ENCODE measurements at regions not wholly inside any gene's neighbourhood (a gene's known extent, or its start where the extent isn't known, plus 50 kb on each side); places are given as distances from the start of the nearest gene placed in this dataset.

GRCh38 chr5:159658266-159658925 lies 257.9 kb upstream of the ADRA1B start:
- in situ Hi-C loops (cut with MboI; ENCODE audit: low sequenced_read_pairs, unreplicated experiment): no loop called here
- DNase-seq (ENCODE audit: low spot score): no peak
- TF ChIP-seq CTCF (IDR thresholded peaks at IDR 0.05; ENCODE audit: borderline replicate concordance, control extremely low read depth, extremely low read depth, insufficient read depth, missing control alignments): no peak

DNA sequence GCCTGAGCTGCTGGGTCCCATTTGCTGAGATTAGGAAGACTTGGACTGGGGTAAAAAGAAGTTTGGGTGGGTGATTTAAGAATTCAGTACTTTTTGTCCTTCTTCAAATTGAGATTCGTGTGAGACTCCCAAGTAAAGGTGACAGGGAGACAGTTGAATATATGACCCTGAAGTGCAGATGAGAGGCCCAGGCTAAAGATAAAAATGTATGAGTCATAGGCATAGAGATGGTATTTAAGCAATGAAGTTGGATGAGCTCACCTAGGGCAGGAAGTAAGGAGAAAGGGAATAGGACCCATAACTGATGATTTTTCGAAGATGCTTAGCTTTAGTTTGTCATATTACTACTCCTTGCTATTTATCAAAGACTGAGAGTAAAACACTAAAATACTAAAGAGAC lies 255.9 kb upstream of the ADRA1B start:
- in situ Hi-C loops (cut with MboI; ENCODE audit: low sequenced_read_pairs, unreplicated experiment): no loop called here
- DNase-seq (ENCODE audit: low spot score): no peak
- TF ChIP-seq CTCF (IDR thresholded peaks at IDR 0.05; ENCODE audit: borderline replicate concordance, control extremely low read depth, extremely low read depth, insufficient read depth, missing control alignments): no peak

DNA sequence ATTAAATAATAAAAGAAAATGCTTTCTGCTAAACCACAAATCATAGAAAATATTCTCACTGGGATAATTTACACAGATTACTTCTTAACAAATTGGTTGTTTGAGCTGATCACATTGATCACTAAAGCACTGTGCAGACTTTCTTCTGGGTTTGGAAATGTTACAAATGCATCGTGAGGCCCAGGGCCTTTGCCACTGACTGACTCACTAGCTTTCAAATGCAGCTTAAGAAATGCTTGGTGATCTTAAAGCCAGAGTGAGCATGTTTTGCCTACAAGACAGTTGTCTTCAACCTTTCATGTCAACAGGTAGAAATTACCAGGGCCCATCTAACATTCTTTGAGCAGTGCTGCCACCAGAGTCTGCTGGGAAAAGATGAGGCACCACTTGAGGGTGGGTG lies 252.3 kb upstream of the ADRA1B start:
- TF ChIP-seq CTCF (IDR thresholded peaks at IDR 0.05; ENCODE audit: borderline replicate concordance, control extremely low read depth, extremely low read depth, insufficient read depth, missing control alignments): no peak
- no peak for DNase-seq (ENCODE audit: low spot score)
- in situ Hi-C loops (cut with MboI; ENCODE audit: low sequenced_read_pairs, unreplicated experiment): no loop called here

GRCh38 chr5:159667286-159667685 lies 249.0 kb upstream of the ADRA1B start:
- no peak for TF ChIP-seq CTCF (IDR thresholded peaks at IDR 0.05; ENCODE audit: borderline replicate concordance, control extremely low read depth, extremely low read depth, insufficient read depth, missing control alignments)
- no peak for DNase-seq (ENCODE audit: low spot score)
- in situ Hi-C loops (cut with MboI; ENCODE audit: low sequenced_read_pairs, unreplicated experiment): no loop called here

GRCh38 chr5:159668556-159668955 lies 247.7 kb upstream of the ADRA1B start:
- in situ Hi-C loops (cut with MboI; ENCODE audit: low sequenced_read_pairs, unreplicated experiment): no loop called here
- TF ChIP-seq CTCF (IDR thresholded peaks at IDR 0.05; ENCODE audit: borderline replicate concordance, control extremely low read depth, extremely low read depth, insufficient read depth, missing control alignments): no peak
- DNase-seq (ENCODE audit: low spot score): no peak

- in situ Hi-C loops (cut with MboI; ENCODE audit: low sequenced_read_pairs, unreplicated experiment): no loop called here
- no peak for TF ChIP-seq CTCF (IDR thresholded peaks at IDR 0.05; ENCODE audit: borderline replicate concordance, control extremely low read depth, extremely low read depth, insufficient read depth, missing control alignments)
- DNase-seq (ENCODE audit: low spot score): no peak
These were observed 246.7 kb upstream of the ADRA1B start for GRCh38 chr5:159669559-159669958.

Measured in GM13976 (cell line).